ENCODE measurements at regions not wholly inside any gene's neighbourhood (a gene's known extent, or its start where the extent isn't known, plus 50 kb on each side); places are given as distances from the start of the nearest gene placed in this dataset.

- no peak for TF ChIP-seq CHD7 (IDR thresholded peaks at IDR 0.05; ENCODE audit: insufficient replicate concordance, low read length)
- TF ChIP-seq NANOG (IDR thresholded peaks at IDR 0.05; ENCODE audit: insufficient read depth, low read depth, low read length, poor library complexity, severe bottlenecking): no peak
- no peak for TF ChIP-seq EGR1 (IDR thresholded peaks at IDR 0.05; ENCODE audit: borderline replicate concordance, low read depth, low read length)
- TF ChIP-seq ATF2 (IDR thresholded peaks at IDR 0.05; ENCODE audit: low read length): no peak
- TF ChIP-seq TEAD4 (IDR thresholded peaks at IDR 0.05; ENCODE audit: low read depth, low read length): no peak
- TF ChIP-seq GTF2F1 (IDR thresholded peaks at IDR 0.05; ENCODE audit: borderline replicate concordance, low read depth, low read length): no peak
- no peak for TF ChIP-seq MAFK (IDR thresholded peaks at IDR 0.05; ENCODE audit: low read depth, low read length)
- no peak for TF ChIP-seq FOSL1 (IDR thresholded peaks at IDR 0.05; ENCODE audit: insufficient read depth, low read depth, low read length)
- TF ChIP-seq ZNF274 (IDR thresholded peaks at IDR 0.05; ENCODE audit: borderline replicate concordance, extremely low read depth, low read length): no peak
Observed at GRCh38 chr6:99178168-99178567, 171.3 kb downstream of the FAXC start (continued).
